ENCODE measurements at regions not wholly inside any gene's neighbourhood (a gene's known extent, or its start where the extent isn't known, plus 50 kb on each side); places are given as distances from the start of the nearest gene placed in this dataset.

DNA sequence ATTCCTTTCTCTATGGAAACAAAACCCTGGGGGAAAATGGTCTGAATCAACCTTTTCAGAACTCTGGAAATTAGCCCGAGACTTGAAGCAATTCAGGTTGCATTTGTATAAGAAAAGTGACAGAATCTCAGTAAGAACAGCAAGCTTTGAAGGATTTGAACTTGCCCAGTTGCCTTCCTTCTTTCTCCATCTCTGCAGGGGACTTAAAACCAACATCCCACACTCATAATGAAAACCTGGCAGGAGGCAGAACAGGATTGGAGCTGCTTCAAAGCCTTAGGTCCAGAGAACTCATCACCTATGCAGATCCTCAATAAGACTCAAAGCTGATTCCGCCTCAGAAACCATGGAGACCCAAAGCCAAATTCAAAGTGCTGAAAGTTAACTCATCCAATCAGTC lies 790.5 kb upstream of the ID2 start:
- Histone ChIP-seq H3F3A (ENCODE audit: control insufficient read depth, insufficient read depth) (no peaks in the 10 kb centered on the region), H3K27me3 (ENCODE audit: control insufficient read depth, low read length) (no peaks in the 10 kb centered on the region), H3K4me1 (ENCODE audit: control insufficient read depth, low read length) (peaks cover 22% of the 10 kb centered on the region), H3K4me3 (ENCODE audit: low read length) (no peak overlapping the region), H4K20me1 (ENCODE audit: control insufficient read depth, insufficient read depth, low read depth, low read length) (no peaks in the 10 kb centered on the region), H3K9me3 (ENCODE audit: control insufficient read depth, insufficient read depth, low read length) (peaks cover 10% of the 10 kb centered on the region; the same call in 1 of the 2 replicates), H3K4me2 (ENCODE audit: low read length) (no peak overlapping the region), H3K36me3 (ENCODE audit: control insufficient read depth, low read length) (no peaks in the 10 kb centered on the region; the same call in 1 of the 2 replicates), H3K79me2 (ENCODE audit: control insufficient read depth, low read length) (no peaks in the 10 kb centered on the region), H3K9me2 (replicated peaks; ENCODE audit: control insufficient read depth, low read length) (no peaks in the 10 kb centered on the region), H3K27ac (ENCODE audit: low read depth, low read length) (no peak overlapping the region)
- TF ChIP-seq, protein P1, sequence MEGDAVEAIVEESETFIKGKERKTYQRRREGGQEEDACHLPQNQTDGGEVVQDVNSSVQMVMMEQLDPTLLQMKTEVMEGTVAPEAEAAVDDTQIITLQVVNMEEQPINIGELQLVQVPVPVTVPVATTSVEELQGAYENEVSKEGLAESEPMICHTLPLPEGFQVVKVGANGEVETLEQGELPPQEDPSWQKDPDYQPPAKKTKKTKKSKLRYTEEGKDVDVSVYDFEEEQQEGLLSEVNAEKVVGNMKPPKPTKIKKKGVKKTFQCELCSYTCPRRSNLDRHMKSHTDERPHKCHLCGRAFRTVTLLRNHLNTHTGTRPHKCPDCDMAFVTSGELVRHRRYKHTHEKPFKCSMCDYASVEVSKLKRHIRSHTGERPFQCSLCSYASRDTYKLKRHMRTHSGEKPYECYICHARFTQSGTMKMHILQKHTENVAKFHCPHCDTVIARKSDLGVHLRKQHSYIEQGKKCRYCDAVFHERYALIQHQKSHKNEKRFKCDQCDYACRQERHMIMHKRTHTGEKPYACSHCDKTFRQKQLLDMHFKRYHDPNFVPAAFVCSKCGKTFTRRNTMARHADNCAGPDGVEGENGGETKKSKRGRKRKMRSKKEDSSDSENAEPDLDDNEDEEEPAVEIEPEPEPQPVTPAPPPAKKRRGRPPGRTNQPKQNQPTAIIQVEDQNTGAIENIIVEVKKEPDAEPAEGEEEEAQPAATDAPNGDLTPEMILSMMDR (IDR thresholded peaks at IDR 0.05; ENCODE audit: low read depth, low read length, poor library complexity, severe bottlenecking), result no peak
- no peak for TF ChIP-seq EZH2phosphoT487 (IDR thresholded peaks at IDR 0.05; ENCODE audit: borderline replicate concordance, low read length)

DNA sequence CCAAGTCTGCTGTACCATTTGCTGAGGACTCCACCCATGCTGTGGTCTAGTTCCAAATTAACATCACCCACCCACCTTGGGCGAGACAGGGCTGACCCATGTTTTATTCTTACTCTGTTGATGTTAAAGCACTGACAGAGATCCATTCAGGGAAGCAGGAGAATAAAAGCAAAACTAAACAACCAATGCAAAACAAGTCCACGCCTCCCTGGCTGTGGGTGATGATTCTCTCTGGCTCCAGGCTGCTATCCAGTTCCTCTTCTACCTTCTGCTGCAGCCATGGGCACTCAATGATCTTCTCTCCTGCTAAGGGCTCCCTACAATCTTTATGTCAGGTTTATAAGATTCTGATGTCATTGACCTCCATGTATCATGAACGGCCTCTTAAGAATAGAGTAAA lies 786.6 kb upstream of the ID2 start:
- Histone ChIP-seq H3K27me3 (ENCODE audit: control insufficient read depth, low read length) (no peaks in the 10 kb centered on the region), H3K4me3 (ENCODE audit: low read length) (no peak overlapping the region), H3K79me2 (ENCODE audit: control insufficient read depth, low read length) (no peaks in the 10 kb centered on the region), H3K9me3 (ENCODE audit: control insufficient read depth, insufficient read depth, low read length) (peaks cover 10% of the 10 kb centered on the region; the same call in 1 of the 2 replicates), H3K9me2 (replicated peaks; ENCODE audit: control insufficient read depth, low read length) (no peaks in the 10 kb centered on the region), H4K20me1 (ENCODE audit: control insufficient read depth, insufficient read depth, low read depth, low read length) (no peaks in the 10 kb centered on the region), H3K36me3 (ENCODE audit: control insufficient read depth, low read length) (peaks cover 3% of the 10 kb centered on the region), H3K4me2 (ENCODE audit: low read length) (no peak overlapping the region), H3F3A (ENCODE audit: control insufficient read depth, insufficient read depth) (peaks cover 22% of the 10 kb centered on the region), H3K4me1 (ENCODE audit: control insufficient read depth, low read length) (peaks cover 56% of the 10 kb centered on the region), H3K27ac (ENCODE audit: low read depth, low read length) (no peak overlapping the region)
- no peak for TF ChIP-seq EZH2phosphoT487 (IDR thresholded peaks at IDR 0.05; ENCODE audit: borderline replicate concordance, low read length)
- TF ChIP-seq, protein P1 (IDR thresholded peaks at IDR 0.05; ENCODE audit: low read depth, low read length, poor library complexity, severe bottlenecking), result no peak

DNA sequence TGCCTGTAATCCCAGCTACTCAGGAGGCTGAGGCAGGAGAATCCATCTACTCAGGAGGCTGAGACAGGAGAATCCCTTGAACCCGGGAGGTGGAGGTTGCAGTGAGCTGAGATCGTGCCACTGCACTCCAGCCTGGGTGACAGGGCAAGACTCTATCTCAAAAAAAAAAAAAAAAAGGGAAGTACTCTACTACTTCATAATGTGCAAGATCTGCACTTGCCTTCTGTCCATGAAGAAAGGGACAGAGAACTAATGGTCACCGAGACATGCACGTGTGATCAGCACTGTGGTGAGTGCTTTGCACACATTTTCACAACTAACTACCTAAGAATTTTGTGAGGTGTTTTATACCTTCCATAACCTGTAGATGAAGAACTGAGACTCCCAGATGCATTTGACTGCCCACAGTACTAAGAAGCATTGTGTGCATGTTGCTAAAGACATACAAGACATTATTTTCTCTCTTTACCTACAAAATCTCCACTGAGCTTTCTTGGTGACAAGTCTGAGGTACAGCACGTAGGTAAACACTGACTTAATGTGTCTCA lies 784.8 kb upstream of the ID2 start:
- H3K27ac ChIP-seq (ENCODE audit: low read depth, low read length), result peak overlapping the region; percentile 90
- no peaks in the 10 kb centered on the region for H4K20me1 ChIP-seq (ENCODE audit: control insufficient read depth, insufficient read depth, low read depth, low read length)
- no peaks in the 10 kb centered on the region for H3K79me2 ChIP-seq (ENCODE audit: control insufficient read depth, low read length)
- TF ChIP-seq EZH2phosphoT487 (IDR thresholded peaks at IDR 0.05; ENCODE audit: borderline replicate concordance, low read length), result no peak
- TF ChIP-seq, protein P1 (IDR thresholded peaks at IDR 0.05; ENCODE audit: low read depth, low read length, poor library complexity, severe bottlenecking), result no peak
- no peaks in the 10 kb centered on the region for H3K9me2 ChIP-seq (replicated peaks; ENCODE audit: control insufficient read depth, low read length)
- no peaks in the 10 kb centered on the region for H3K27me3 ChIP-seq (ENCODE audit: control insufficient read depth, low read length)
- peaks cover 3% of the 10 kb centered on the region for H3K36me3 ChIP-seq (ENCODE audit: control insufficient read depth, low read length)
- H3K4me1 ChIP-seq (ENCODE audit: control insufficient read depth, low read length), result peaks cover 69% of the 10 kb centered on the region
- peaks cover 22% of the 10 kb centered on the region for H3F3A ChIP-seq (ENCODE audit: control insufficient read depth, insufficient read depth)
- peak overlapping the region; percentile 60 for H3K4me3 ChIP-seq (ENCODE audit: low read length)
- H3K9me3 ChIP-seq (ENCODE audit: control insufficient read depth, insufficient read depth, low read length), result peaks cover 10% of the 10 kb centered on the region
- peak overlapping the region; percentile 66 for H3K4me2 ChIP-seq (ENCODE audit: low read length)

Measured in DOHH2 (cell line).